ENCODE measurements at regions not wholly inside any gene's neighbourhood (a gene's known extent, or its start where the extent isn't known, plus 50 kb on each side); places are given as distances from the start of the nearest gene placed in this dataset.

DNA sequence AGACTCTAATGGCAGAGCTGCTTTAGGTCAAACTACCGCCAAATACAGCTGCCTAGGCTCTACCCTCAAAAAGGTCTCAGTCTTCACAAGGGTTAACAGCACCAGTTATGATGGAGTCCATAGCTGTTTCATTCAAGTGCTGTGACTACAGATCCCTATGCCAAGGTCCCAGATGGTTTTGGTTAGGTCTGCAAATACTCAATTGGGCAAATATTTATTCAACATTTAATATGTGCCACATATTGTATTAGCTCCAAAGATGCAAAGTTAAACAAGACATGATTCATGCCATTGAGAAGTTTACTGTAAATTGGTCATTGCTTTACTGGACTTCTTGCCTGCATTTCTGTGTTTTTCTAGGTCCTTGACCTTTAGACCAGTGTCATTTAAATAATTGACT lies 55.8 kb upstream of the TFAP2D start:
- TF ChIP-seq SIN3A (IDR thresholded peaks at IDR 0.05; ENCODE audit: borderline replicate concordance, low read depth, low read length): no peak
- TF ChIP-seq EP300 (IDR thresholded peaks at IDR 0.05; ENCODE audit: borderline replicate concordance in 1 of 2, low read depth in 1 of 2, low read length in 1 of 2): no peak
- TF ChIP-seq, protein P1, sequence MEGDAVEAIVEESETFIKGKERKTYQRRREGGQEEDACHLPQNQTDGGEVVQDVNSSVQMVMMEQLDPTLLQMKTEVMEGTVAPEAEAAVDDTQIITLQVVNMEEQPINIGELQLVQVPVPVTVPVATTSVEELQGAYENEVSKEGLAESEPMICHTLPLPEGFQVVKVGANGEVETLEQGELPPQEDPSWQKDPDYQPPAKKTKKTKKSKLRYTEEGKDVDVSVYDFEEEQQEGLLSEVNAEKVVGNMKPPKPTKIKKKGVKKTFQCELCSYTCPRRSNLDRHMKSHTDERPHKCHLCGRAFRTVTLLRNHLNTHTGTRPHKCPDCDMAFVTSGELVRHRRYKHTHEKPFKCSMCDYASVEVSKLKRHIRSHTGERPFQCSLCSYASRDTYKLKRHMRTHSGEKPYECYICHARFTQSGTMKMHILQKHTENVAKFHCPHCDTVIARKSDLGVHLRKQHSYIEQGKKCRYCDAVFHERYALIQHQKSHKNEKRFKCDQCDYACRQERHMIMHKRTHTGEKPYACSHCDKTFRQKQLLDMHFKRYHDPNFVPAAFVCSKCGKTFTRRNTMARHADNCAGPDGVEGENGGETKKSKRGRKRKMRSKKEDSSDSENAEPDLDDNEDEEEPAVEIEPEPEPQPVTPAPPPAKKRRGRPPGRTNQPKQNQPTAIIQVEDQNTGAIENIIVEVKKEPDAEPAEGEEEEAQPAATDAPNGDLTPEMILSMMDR (IDR thresholded peaks at IDR 0.05): no peak
- TF ChIP-seq, protein P2, sequence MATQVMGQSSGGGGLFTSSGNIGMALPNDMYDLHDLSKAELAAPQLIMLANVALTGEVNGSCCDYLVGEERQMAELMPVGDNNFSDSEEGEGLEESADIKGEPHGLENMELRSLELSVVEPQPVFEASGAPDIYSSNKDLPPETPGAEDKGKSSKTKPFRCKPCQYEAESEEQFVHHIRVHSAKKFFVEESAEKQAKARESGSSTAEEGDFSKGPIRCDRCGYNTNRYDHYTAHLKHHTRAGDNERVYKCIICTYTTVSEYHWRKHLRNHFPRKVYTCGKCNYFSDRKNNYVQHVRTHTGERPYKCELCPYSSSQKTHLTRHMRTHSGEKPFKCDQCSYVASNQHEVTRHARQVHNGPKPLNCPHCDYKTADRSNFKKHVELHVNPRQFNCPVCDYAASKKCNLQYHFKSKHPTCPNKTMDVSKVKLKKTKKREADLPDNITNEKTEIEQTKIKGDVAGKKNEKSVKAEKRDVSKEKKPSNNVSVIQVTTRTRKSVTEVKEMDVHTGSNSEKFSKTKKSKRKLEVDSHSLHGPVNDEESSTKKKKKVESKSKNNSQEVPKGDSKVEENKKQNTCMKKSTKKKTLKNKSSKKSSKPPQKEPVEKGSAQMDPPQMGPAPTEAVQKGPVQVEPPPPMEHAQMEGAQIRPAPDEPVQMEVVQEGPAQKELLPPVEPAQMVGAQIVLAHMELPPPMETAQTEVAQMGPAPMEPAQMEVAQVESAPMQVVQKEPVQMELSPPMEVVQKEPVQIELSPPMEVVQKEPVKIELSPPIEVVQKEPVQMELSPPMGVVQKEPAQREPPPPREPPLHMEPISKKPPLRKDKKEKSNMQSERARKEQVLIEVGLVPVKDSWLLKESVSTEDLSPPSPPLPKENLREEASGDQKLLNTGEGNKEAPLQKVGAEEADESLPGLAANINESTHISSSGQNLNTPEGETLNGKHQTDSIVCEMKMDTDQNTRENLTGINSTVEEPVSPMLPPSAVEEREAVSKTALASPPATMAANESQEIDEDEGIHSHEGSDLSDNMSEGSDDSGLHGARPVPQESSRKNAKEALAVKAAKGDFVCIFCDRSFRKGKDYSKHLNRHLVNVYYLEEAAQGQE (IDR thresholded peaks at IDR 0.05; ENCODE audit: low read depth, low read length): no peak
- TF ChIP-seq TEAD4 (IDR thresholded peaks at IDR 0.05; ENCODE audit: borderline replicate concordance, insufficient read depth): no peak
- TF ChIP-seq, protein P3, sequence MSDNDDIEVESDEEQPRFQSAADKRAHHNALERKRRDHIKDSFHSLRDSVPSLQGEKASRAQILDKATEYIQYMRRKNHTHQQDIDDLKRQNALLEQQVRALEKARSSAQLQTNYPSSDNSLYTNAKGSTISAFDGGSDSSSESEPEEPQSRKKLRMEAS (IDR thresholded peaks at IDR 0.05; ENCODE audit: low read depth): no peak
- no peak for TF ChIP-seq FOXM1 (IDR thresholded peaks at IDR 0.05; ENCODE audit: low read depth)
- no peak for TF ChIP-seq RAD21 (IDR thresholded peaks at IDR 0.05; ENCODE audit: low read length)
- TF ChIP-seq EZH2phosphoT487 (IDR thresholded peaks at IDR 0.05; ENCODE audit: borderline replicate concordance, low read depth): no peak
